Activated CD4-positive, alpha-beta T cell treated with anti-CD3 and anti-CD28 coated beads, Interleukin-2, amount 10 ng/mL, durations not matched to agents 24 days and 14 days (primary cell): ENCODE measurements at regions not wholly inside any gene's neighbourhood (a gene's known extent, or its start where the extent isn't known, plus 50 kb on each side); places are given as distances from the start of the nearest gene placed in this dataset.
"Not testable (repeated sequence)": the region's sequence is repeated elsewhere in the genome, so short reads cannot be mapped to it uniquely, and the experiment has no call there.

Source experiments
- DNase-seq: peaks from one replicate; pipeline ENCODE4 v3.0.0; 2022
- H3K27ac Mint-ChIP-seq: one replicate; pipeline ENCODE4 v1.8.0; 2022; ENCODE audit warnings: mild to moderate bottlenecking, mixed read lengths
- H3K27me3 Mint-ChIP-seq: one replicate; pipeline ENCODE4 v1.8.0; 2022; ENCODE audit warnings: mixed read lengths
- H3K36me3 Mint-ChIP-seq: one replicate; pipeline ENCODE4 v1.8.0; 2022; ENCODE audit warnings: low read depth, mild to moderate bottlenecking, mixed read lengths
- H3K4me1 Mint-ChIP-seq: one replicate; pipeline ENCODE4 v1.8.0; 2021; ENCODE audit warnings: mixed read lengths
- H3K4me3 Mint-ChIP-seq: one replicate; pipeline ENCODE4 v1.8.0; 2022; ENCODE audit warnings: mild to moderate bottlenecking, moderate library complexity, mixed read lengths
- H3K9me3 Mint-ChIP-seq: one replicate; pipeline ENCODE4 v1.8.0; 2021; ENCODE audit warnings: mixed read lengths
- intact Hi-C: fragments of 100-400 bp; cut with micrococcal nuclease; formaldehyde crosslinking; loops from one replicate; pipeline ENCODE4 v1.15.1; 2023

DNA sequence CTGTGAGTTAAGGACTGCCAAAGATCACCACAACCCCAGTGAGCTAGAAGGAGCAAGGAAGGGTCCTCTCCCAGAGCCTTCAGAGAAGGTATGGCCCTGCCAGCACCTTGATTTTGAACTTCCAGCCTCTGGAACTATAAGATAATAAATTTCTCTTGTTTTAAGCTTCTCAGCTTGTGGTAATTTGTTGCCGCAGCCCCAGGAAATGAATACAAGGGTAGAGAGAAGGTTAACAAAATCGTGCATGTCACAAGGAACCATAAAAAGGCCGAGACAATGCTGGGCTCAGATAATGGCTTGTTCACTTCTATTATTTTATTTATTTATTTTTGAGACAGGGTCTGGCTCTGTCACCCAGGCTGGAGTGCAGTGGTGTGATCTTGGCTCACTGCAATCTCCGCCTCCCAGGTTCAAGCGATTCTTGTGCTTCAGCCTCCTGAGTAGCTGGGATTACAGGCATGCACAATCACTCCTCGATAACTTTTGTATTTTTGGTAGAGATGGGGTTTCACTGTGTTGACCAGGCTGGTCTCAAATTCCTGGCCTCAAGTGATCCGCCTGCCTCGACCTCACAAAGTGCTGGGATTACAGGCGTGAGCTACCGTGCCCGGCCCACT, 71.5 kb downstream of the WSB1 start:
- H3K4me1 Mint-ChIP-seq, H3K27ac Mint-ChIP-seq, H3K27me3 Mint-ChIP-seq, H3K36me3 Mint-ChIP-seq, DNase-seq, H3K4me3 Mint-ChIP-seq, intact Hi-C loops, H3K9me3 Mint-ChIP-seq: not testable (repeated sequence)

DNA sequence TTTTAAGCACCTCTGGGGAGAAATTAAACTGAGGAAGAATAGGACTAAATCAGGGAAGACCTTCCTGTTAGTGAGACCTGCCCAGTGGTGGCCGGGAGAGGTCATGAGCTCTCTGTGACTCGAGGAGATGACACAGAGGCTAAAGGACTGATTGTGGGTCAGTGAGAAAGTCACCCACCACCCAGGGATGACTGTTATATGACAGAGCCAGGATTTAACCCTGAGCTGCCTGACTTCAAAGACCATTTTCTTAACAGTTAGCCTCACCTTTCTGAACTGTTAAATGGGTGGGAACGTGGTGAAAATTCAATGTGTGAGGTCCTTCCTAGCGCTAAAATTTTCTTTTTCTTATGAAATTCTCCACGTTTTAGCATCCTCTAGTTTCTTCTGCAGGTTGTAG, 72.5 kb downstream of the WSB1 start:
- no peak overlapping the region for H3K27ac Mint-ChIP-seq
- intact Hi-C loops, result no loop called here
- no peaks in the 10 kb centered on the region for H3K36me3 Mint-ChIP-seq
- H3K27me3 Mint-ChIP-seq, result peaks cover 6% of the 10 kb centered on the region
- no peaks in the 10 kb centered on the region for H3K4me1 Mint-ChIP-seq
- DNase-seq, result no peak
- H3K9me3 Mint-ChIP-seq, result peaks cover 3% of the 10 kb centered on the region
- no peak overlapping the region for H3K4me3 Mint-ChIP-seq

DNA sequence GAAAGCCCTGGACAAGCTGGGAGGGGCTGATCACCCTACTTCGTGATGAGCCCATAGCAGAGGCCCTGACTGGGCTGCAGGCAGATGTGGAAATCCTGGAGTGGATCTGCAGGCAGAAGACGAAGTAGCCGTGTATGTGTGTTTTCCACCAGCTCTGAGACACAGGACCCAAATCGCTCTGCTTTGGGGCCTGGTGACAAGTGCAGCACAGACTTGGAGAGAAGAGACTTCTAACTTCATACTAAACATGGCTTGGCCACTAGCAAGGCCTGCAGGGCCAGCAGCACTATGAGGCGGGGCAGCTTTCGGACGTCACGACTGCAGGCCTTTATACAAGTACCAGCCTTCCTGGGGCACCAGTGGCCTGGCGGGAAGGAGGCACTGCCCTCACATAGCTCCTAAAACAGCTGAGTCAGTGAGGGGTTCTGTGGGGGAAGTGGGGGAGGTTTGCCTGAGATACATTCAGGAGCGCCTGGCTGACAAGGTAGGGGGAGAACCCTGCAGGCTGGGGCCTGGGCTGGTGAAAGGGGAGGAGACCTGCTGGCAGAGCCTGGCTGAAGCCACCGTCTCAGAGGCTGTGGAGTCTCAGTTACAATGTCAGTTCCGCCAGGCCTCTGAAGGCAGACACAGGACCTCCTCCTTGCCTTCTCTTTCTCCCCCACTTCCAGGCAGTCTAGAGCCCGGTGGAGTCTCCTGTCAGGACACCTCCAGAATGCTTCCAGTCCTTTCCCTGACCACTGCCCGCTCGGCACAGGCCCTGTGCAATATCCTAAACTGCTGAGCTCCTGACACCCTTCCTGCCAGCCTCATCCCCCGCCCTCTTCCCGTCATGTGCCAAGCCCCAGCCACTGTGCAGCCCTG, 73.4 kb downstream of the WSB1 start:
- H3K9me3 Mint-ChIP-seq, result peaks cover 7% of the 10 kb centered on the region
- DNase-seq, result no peak
- no peak overlapping the region for H3K4me3 Mint-ChIP-seq
- no peak overlapping the region for H3K27ac Mint-ChIP-seq
- H3K36me3 Mint-ChIP-seq, result no peaks in the 10 kb centered on the region
- H3K27me3 Mint-ChIP-seq, result peaks cover 12% of the 10 kb centered on the region
- intact Hi-C loops, result no loop called here
- no peaks in the 10 kb centered on the region for H3K4me1 Mint-ChIP-seq

DNA sequence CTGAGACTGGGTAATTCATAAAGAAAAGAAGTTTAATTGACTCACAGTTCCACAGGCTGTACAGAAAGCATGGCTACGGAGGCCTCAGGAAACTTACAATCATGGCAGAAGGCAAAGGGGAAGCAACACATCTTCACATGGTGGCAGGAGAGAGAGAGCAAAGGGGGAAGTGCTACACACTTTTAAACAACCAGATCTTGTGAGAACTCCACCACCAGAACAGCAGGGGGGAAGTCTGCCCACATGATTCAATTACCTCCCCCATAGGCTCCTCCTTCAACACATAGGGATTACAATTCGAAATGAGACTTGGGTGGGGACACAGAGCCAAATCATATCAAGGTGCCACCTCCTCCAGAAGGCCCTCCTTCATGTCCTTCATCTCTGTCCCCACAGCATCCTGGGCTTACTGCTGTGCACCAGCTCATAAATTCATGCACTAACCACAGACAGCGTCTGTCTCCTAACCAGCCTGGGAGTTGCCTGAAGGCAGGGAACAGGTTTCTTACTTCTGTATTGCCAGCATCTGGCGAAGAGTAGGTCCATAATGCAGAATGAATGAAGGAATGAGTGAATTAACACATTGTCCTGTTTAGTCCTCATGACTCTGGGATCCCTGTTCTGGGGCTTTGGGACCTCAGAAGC, 74.4 kb downstream of the WSB1 start:
- Mint-ChIP-seq H3K9me3 (peaks cover 12% of the 10 kb centered on the region), H3K4me1 (no peaks in the 10 kb centered on the region), H3K27me3 (peaks cover 14% of the 10 kb centered on the region), H3K4me3 (no peak overlapping the region), H3K27ac (no peak overlapping the region), H3K36me3 (no peaks in the 10 kb centered on the region)
- no peak for DNase-seq
- intact Hi-C loops, result no loop called here

DNA sequence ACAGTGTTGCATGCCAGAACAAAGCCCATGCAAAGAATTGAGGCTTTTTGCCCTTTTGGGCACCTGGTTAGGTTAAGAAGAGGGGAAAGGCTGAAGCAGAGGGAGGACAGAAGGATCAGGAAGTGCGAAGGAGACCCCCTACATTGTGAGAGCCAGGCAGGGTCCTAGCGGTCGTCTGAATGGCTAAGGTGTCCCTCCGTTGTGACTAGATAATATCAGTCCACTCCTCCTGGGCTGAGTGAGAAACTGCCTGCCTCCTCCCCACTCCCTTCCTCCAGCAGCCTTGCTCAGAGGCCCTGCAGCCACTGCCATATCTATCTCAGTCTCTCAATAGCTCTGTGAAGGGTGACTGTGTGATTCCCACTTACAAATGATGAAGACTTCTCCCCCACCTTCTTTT, 75.1 kb downstream of the WSB1 start:
- H3K9me3 Mint-ChIP-seq, result peaks cover 16% of the 10 kb centered on the region
- H3K4me3 Mint-ChIP-seq, result no peak overlapping the region
- H3K27me3 Mint-ChIP-seq, result peaks cover 14% of the 10 kb centered on the region
- intact Hi-C loops, result no loop called here
- no peaks in the 10 kb centered on the region for H3K36me3 Mint-ChIP-seq
- H3K27ac Mint-ChIP-seq, result no peak overlapping the region
- H3K4me1 Mint-ChIP-seq, result no peaks in the 10 kb centered on the region
- DNase-seq, result no peak

DNA sequence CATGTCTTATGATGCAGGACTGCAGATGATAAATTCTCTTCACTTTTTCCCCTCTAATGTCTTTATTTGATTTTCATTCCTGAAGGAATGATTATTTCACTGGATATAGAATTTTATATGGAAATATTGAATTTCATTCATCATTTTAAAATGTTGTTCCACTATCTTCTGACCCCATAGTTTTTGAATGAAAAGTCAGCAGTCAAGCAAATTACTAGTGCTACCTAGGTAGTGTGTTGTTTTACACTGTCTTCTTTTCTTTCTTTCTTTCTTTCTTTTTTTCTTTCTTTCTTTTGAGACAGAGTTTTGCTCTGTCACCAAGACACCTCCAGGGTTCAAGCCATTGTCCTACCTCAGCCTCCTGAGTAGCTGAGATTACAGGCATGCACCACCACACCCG, 76.9 kb downstream of the WSB1 start:
- Mint-ChIP-seq H3K9me3 (peaks cover 19% of the 10 kb centered on the region), H3K4me1 (no peaks in the 10 kb centered on the region), H3K27ac (no peak overlapping the region), H3K27me3 (peaks cover 16% of the 10 kb centered on the region), H3K4me3 (no peak overlapping the region), H3K36me3 (no peaks in the 10 kb centered on the region)
- DNase-seq, result no peak
- intact Hi-C loops, result no loop called here

DNA sequence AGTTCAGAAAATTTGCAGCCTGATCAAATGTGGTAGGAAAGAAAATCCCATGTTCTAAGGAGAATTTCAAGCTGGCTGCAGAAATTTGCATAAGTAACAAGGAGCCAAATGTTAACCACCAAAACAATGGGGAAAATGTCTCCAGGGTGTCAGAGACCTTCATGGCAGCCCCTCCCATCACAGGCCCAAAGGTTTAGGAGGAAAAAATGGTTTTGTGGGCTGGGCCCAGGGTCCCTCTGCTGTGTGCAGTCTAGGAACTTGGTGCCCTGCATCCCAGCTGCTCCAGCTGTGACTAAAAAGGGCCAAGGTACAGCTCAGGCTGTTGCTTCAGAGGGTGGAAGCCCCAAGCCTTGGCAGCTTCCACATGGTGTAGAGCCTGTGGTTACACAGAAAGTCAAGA, 79.8 kb downstream of the WSB1 start:
- H3K36me3 Mint-ChIP-seq, H3K27ac Mint-ChIP-seq, H3K4me3 Mint-ChIP-seq, intact Hi-C loops, H3K4me1 Mint-ChIP-seq, DNase-seq: not testable (repeated sequence)
- peaks cover 21% of the 10 kb centered on the region for H3K27me3 Mint-ChIP-seq
- H3K9me3 Mint-ChIP-seq, result peaks cover 19% of the 10 kb centered on the region

DNA sequence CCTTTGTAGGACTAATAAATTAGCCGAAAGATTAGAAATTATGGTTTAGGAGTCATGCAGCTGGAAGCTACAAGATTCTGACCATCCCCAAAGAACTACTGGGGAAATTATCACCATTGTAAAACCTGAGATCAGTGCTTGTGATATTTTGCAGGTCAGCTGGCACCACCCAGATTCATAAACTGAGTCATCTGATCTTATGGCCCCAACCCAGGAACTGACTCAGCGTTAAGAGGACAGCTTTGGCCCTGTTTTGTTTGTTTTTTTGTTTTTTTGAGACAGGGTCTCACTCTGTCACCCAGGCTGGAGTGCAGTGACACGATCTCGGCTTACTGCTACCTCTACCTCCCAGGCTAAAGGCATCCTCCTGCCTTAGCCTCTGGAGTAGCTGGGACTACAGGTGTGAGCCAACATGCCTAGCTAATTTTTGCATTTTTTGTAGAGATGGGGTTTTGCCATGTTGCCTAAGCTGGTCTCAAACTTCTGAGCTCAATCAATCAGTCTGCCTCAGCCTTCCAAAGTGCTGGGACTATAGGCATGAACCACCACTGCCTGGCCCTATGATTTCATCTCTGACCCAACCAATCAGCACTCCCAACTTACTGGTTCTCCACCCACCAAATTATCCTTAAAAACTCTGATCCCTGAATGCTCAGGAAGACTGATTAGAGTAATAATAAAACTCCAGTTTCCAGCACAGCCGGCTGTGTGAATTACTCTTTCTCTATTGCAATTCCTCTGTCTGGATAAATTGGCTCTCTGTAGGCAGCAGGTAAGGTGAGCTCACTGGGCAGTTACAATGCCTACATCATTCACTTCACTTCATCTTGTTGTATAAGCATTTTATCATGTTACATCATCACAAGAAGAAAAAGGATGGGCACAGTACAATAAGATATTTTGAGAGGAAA, 79.4 kb upstream of the KSR1 start:
- no peak overlapping the region for H3K4me3 Mint-ChIP-seq
- peaks cover 3% of the 10 kb centered on the region for H3K4me1 Mint-ChIP-seq
- peaks cover 34% of the 10 kb centered on the region for H3K27me3 Mint-ChIP-seq
- no peaks in the 10 kb centered on the region for H3K36me3 Mint-ChIP-seq
- peaks cover 14% of the 10 kb centered on the region for H3K9me3 Mint-ChIP-seq
- intact Hi-C loops, result no loop called here
- H3K27ac Mint-ChIP-seq, result no peak overlapping the region
- DNase-seq, result no peak

DNA sequence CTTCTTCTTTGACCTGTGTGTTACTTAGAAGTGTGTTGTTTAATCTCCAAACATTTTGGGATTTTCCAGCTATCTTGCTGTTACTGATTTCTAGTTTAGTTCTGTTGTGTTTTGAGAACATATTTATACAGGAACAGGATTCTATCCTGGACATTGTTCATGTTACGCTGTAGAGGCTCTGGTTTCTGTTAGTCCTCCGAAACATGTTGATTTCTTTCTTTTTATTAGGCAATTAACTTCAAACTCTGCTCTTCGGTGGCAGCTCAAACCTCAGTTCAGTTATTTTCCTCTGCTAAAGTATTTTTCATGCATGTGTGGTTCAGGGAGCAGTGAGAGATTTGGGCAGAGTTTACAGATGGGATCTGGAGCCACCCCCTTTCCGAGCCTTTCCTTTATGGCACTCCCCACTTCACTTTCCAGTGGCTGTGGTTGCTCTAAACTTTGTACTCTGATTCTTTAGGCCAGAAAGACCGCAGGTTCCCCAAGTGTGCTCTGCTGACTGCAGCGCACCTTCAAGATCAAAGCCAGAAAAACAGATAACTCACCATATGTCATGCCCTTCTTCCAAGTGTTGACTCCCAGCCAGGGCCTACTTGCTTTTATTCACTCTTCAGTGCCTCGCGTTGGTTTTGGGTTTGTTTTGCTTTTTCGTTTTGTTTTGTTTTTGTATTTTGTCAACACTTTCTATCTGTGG, 77.6 kb upstream of the KSR1 start:
- Mint-ChIP-seq H3K27me3 (peaks cover 38% of the 10 kb centered on the region), H3K4me3 (no peak overlapping the region), H3K27ac (no peak overlapping the region), H3K36me3 (no peaks in the 10 kb centered on the region), H3K4me1 (peaks cover 3% of the 10 kb centered on the region), H3K9me3 (peaks cover 4% of the 10 kb centered on the region)
- DNase-seq, result no peak
- intact Hi-C loops, result no loop called here

DNA sequence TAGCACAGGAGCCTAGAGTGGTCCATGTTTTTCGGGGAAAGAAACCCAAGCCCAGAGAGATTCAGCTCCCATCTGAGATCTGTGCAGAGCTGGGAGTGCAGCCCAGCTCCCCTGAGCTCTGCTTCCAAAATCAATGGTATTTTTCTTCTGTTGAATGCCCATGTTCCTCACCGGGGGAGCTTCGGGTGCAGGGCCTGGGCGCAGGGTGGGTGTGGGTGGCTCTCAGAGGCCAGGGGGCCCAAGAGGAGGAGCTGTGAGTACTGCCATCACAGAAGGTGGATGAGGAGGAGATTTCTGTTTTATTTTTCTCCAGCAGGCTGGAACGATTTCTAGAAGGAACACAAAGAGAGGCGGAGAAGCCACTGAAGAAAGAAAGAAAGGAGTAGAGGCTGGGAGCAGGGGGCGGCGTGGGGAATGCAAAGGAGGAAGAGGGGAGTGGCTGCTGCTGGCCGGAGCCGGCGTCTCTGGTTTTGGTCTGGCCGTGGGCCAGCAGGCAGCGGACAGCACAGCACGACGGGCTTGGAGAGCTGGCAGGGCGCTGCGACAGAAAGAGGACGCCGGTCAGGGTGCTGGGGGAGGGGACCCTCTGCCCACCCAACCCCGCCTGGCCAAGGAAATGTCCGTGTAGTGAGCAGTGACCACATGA, 76.2 kb upstream of the KSR1 start:
- intact Hi-C loops, result no loop called here
- H3K4me3 Mint-ChIP-seq, result no peak overlapping the region
- peaks cover 32% of the 10 kb centered on the region for H3K27me3 Mint-ChIP-seq
- H3K27ac Mint-ChIP-seq, result no peak overlapping the region
- DNase-seq, result no peak
- H3K4me1 Mint-ChIP-seq, result peaks cover 3% of the 10 kb centered on the region
- no peaks in the 10 kb centered on the region for H3K36me3 Mint-ChIP-seq
- no peaks in the 10 kb centered on the region for H3K9me3 Mint-ChIP-seq

DNA sequence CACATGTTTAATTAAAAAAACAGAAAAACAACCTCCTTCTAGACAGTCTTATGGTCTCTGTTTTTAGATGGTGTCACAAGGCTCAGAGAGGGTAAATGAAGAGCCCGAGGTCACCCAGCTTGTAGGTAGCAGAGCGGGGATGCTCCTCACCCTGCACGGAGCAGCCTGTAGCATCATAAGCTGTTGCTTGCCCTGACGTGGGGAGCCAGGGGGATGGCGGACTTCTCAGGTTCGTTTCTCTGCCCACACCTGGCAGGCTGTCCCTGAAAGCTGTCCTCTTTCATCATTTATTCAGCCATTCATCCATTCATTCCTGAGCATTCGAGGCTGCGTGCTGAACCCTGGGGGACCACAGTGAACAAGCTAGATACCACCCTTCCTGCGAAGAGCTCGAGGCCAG, 75.7 kb upstream of the KSR1 start:
- no peak overlapping the region for H3K4me3 Mint-ChIP-seq
- H3K27me3 Mint-ChIP-seq, result peaks cover 32% of the 10 kb centered on the region
- H3K9me3 Mint-ChIP-seq, result no peaks in the 10 kb centered on the region
- H3K27ac Mint-ChIP-seq, result no peak overlapping the region
- H3K36me3 Mint-ChIP-seq, result no peaks in the 10 kb centered on the region
- no peak for DNase-seq
- intact Hi-C loops, result no loop called here
- H3K4me1 Mint-ChIP-seq, result peaks cover 3% of the 10 kb centered on the region

DNA sequence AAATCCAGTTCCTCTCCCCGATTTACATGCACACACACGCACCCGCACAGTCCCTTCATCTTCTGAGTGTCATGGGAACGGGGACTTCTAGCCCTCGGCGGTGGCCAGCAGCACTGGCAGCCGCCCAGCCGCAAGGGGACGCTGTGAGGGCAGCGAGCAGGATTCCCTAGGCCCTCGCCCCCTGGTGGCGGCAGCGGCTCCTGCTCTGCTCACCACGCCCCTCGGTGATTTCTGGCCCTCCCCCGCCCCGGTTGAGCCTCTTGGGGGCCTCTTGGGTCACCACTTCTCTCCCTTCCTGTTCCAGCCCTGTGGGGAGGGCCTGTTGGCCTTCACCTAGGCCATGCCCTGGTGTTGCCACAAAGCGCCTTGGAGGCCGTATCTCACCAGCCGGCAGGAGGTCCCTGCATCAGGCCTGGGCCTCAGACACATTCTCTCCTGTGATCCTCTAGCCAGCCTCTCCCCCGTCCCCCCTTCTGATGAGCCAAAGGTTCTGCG, 75.2 kb upstream of the KSR1 start:
- intact Hi-C loops, result loop anchor here (1.0 kb wide), 1 partner anchor 220 kb away; no protein-coding TSS in a partner anchor
- peak; percentile 94 for DNase-seq
- H3K27me3 Mint-ChIP-seq, result peaks cover 30% of the 10 kb centered on the region
- no peaks in the 10 kb centered on the region for H3K9me3 Mint-ChIP-seq
- no peak overlapping the region for H3K4me3 Mint-ChIP-seq
- no peaks in the 10 kb centered on the region for H3K36me3 Mint-ChIP-seq
- peaks cover 3% of the 10 kb centered on the region for H3K4me1 Mint-ChIP-seq
- no peak overlapping the region for H3K27ac Mint-ChIP-seq

DNA sequence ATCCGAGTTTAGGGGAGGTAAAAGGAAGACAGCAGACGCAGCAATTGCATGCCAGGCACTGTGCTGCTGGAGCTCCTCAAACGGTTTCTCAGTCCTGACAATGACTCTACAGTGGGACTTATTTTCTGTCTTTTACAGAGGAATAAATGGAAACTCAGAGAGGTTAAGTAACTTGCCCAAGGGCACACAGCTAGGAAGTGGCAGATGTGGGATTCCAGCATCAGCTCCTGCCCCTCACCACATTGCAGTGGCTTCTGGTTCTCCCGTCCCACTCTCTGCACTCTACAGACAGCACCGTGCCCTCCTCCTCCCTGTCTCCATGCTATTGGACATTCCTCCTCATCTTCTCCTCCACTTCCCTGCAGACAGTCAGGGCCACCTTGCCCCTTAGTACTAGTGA, 74.2 kb upstream of the KSR1 start:
- peaks cover 3% of the 10 kb centered on the region for H3K4me1 Mint-ChIP-seq

More for the DNA sequence above, 74.2 kb upstream of the KSR1 start:
- no peak overlapping the region for H3K27ac Mint-ChIP-seq
- no peaks in the 10 kb centered on the region for H3K9me3 Mint-ChIP-seq
- no peak overlapping the region for H3K4me3 Mint-ChIP-seq
- DNase-seq, result no peak
- H3K27me3 Mint-ChIP-seq, result peaks cover 30% of the 10 kb centered on the region
- intact Hi-C loops, result no loop called here
- no peaks in the 10 kb centered on the region for H3K36me3 Mint-ChIP-seq
